Small intestine (tissue), 7 donors: ENCODE measurements at regions not wholly inside any gene's neighbourhood (a gene's known extent, or its start where the extent isn't known, plus 50 kb on each side); places are given as distances from the start of the nearest gene placed in this dataset.

Experiments used
- DNase-seq, 2 donors: peaks; one replicate each; pipeline versions ENCODE4 v3.0.0 to v3.0.0-alpha.2; 2013
- FAIRE-seq: peaks from 2 replicates; lab custom pipeline; 2012; peaks lifted over from hg19 to GRCh38; lab: Jason Lieb, UNC
- H3K27ac ChIP-seq, 3 donors: one replicate each; pipeline ENCODE4 v1.5.1; 2013; ENCODE audit warnings: low read length in 2 of 3, mild to moderate bottlenecking in 2 of 3, control low read depth in 1 of 3, inconsistent platforms in 1 of 3, low read depth in 1 of 3, moderate library complexity in 1 of 3
- H3K27me3 ChIP-seq, 3 donors: one replicate each; pipeline ENCODE4 v1.6.1; 2013; ENCODE audit warnings: low read length in 3 of 3, inconsistent platforms in 1 of 3; ENCODE audit not compliant: control insufficient read depth in 3 of 3, insufficient read depth in 3 of 3
- H3K36me3 ChIP-seq, 3 donors: one replicate each; pipeline ENCODE4 v1.6.1; 2013; ENCODE audit warnings: low read length in 3 of 3, inconsistent platforms in 1 of 3, low read depth in 1 of 3, mild to moderate bottlenecking in 1 of 3, moderate library complexity in 1 of 3; ENCODE audit not compliant: control insufficient read depth in 3 of 3, insufficient read depth in 2 of 3
- H3K4me1 ChIP-seq, 3 donors: one replicate each; pipeline ENCODE4 v1.6.1; 2013; ENCODE audit warnings: low read length in 2 of 3, inconsistent platforms in 1 of 3, low read depth in 1 of 3, mild to moderate bottlenecking in 1 of 3, moderate library complexity in 1 of 3; ENCODE audit not compliant: control insufficient read depth in 3 of 3, insufficient read depth in 2 of 3
- H3K4me3 ChIP-seq, 3 donors: one replicate each; pipeline ENCODE4 v1.5.1; 2013; ENCODE audit warnings: low read length in 3 of 3, control low read depth in 1 of 3, inconsistent platforms in 1 of 3, low read depth in 1 of 3, mild to moderate bottlenecking in 1 of 3, moderate library complexity in 1 of 3
- H3K9me3 ChIP-seq, 2 donors: one replicate each; pipeline ENCODE4 v1.6.1; 2013; ENCODE audit warnings: low read depth in 1 of 2, low read length in 1 of 2; ENCODE audit not compliant: control insufficient read depth in 2 of 2, insufficient read depth in 1 of 2
- WGBS, 3 donors: extraction: QIAGEN DNeasy Blood & Tissue Kit; methylation state at CpG; one replicate each; pipeline ENCODE4 v1.1.7; 2013; 5-methylcytosine and 5-hydroxymethylcytosine counted together
- donor health status: healthy with polysubstance abuse.
- donor health status: control.
- donor health status: control.
- donor health status: Bipolar disorder and iron deficiency.
- donor health status: healthy.

DNA sequence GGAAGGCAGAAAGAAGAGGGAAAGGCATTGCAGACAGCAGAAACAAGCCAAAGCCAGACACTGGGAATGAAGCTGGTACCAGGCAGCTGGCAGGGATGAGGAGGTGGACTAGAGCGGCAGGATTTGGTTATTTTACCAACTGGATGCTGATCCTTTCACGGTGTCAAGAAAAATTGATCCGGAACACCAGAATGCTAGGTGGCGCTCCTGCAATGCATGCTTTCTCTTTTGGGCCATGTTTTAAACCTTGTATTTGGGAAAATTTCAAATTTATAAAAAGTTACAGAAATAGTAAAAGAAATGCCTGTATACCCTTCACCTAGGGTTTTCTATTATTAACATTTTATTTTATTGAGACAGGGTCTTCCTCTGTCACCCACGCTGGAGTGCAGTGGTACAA, 224.7 kb downstream of the SOX9 start:
- WGBS, 3 donors: 86 to 95% (median 91%) methylated on average over 5 of the region's 5 CpGs
- H3K4me1 ChIP-seq: peaks cover 0 to 3% (median 0%) of the 10 kb centered on the region in 3 donors
- DNase-seq: no peak
- FAIRE-seq: no peak
- H3K27me3 ChIP-seq: no peaks in the 10 kb centered on the region
- H3K27ac ChIP-seq: no peak overlapping the region
- H3K4me3 ChIP-seq: no peak overlapping the region
- no peaks in the 10 kb centered on the region for H3K36me3 ChIP-seq
- no peaks in the 10 kb centered on the region for H3K9me3 ChIP-seq

DNA sequence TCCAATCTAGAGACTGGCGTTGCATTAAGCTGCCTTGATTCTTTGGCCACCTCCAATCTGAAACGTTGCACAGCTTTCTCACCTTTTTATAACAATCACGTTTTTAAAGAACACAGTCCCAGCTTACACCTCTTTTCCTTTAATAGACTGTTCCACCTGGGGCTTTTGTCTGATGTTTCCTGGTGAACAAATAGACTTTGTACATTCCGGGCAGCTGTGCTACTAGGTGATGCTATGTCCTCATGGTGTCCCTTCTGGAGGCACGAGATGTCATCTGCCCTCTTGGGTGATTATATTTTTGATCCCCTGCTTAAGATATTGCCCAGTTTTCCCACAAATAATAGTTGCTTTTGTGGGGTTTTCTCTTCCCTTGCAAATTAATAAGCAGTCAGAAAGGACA, 225.5 kb downstream of the SOX9 start:
- Histone ChIP-seq H3K27me3 (no peaks in the 10 kb centered on the region), H3K4me3 (no peak overlapping the region), H3K27ac (no peak overlapping the region), H3K36me3 (no peaks in the 10 kb centered on the region), H3K9me3 (no peaks in the 10 kb centered on the region), H3K4me1 (peaks cover 0 to 3% (median 0%) of the 10 kb centered on the region in 3 donors)
- no peak for FAIRE-seq
- WGBS, 3 donors: 16 to 53% (median 32%) methylated on average over 5 of the region's 5 CpGs
- DNase-seq: peak; percentile 40 to 42

DNA sequence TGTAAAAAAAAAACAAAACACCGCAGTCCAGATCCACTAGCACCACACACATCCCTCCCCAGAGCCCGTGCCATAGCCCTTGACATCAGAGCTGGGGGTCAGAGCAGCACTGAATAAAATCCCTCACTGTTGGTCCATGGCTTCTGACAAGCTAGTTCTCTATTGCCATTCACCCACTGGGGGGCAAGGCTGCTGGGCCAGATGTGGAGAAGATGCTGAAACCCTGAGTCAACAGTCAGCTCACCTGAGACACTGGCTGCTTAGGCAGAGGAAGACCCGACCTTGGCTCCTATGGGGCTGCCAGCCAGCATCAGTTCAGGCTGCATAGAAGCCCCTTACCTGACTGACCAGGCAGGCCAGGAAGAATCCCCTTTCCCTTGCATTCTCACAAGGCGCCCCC, 228.2 kb downstream of the SOX9 start:
- Histone ChIP-seq H3K4me3 (no peak overlapping the region), H3K36me3 (no peaks in the 10 kb centered on the region), H3K9me3 (peaks cover 0 to under 1% of the 10 kb centered on the region in 2 donors), H3K4me1 (no peaks in the 10 kb centered on the region), H3K27me3 (peaks cover 0 to 5% (median 0%) of the 10 kb centered on the region in 3 donors), H3K27ac (no peak overlapping the region)
- 69 to 88% (median 78%) methylated on average over 4 of the region's 4 CpGs for WGBS, 3 donors
- no peak for DNase-seq
- FAIRE-seq: no peak

DNA sequence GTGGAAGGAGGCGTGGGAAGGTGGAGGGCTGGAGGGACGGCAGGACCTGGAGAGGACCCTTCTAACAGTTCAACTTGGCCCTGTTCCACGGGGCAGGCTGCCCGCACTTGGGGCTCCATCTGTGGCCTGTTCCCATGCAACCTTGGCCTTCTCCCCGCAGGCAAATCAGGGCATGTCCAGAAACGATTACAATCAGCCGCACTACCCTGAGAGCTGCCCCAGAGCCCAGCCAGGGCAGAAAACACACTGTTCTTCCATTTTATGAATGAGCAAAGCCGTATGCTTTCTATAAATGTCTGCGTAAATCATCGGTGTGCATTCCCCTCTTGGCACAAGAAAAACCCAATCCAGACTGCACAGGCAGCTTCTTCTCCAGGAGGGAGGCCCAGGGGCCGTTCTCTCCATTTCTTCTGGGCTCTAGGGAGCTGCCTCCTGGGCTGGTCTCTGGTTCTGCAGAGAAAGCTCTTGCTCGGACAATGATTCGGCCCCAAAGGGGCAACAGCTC, 228.7 kb downstream of the SOX9 start:
- H3K4me3 ChIP-seq: no peak overlapping the region
- FAIRE-seq: no peak
- peaks cover 0 to 5% (median 0%) of the 10 kb centered on the region in 3 donors for H3K27me3 ChIP-seq
- no peaks in the 10 kb centered on the region for H3K4me1 ChIP-seq
- peaks cover 0 to 4% of the 10 kb centered on the region in 2 donors for H3K9me3 ChIP-seq
- DNase-seq: no peak
- no peak overlapping the region for H3K27ac ChIP-seq
- whole genome bisulfite sequencing, 3 donors: 77 to 82% (median 81%) methylated on average over 12 to 13 of the region's 13 CpGs
- no peaks in the 10 kb centered on the region for H3K36me3 ChIP-seq

DNA sequence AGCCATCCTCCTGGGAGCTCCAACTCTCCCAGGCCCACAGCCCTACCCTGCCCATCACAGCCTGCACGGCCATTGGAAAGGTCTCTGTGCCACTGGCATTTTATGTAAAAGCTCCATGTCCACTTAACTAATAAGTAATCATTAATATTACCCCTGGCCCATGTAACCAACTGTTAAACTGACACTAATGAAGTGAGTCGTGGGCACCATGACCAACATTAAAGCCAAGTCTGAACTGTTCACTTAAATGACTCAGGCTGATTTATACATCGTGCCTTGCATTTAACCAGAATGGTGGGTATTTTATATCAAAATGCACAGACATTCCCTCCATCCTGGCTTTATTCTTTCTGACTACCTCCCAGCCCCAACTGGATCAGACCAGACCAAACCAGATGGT, 229.3 kb downstream of the SOX9 start:
- WGBS, 3 donors: 88 to 92% (median 89%) methylated on average over 3 of the region's 3 CpGs
- Histone ChIP-seq H3K4me1 (no peaks in the 10 kb centered on the region), H3K4me3 (no peak overlapping the region), H3K9me3 (peaks cover 0 to 4% of the 10 kb centered on the region in 2 donors), H3K27ac (no peak overlapping the region), H3K36me3 (no peaks in the 10 kb centered on the region), H3K27me3 (peaks cover 0 to 5% (median 0%) of the 10 kb centered on the region in 3 donors)
- no peak for FAIRE-seq
- DNase-seq: no peak

DNA sequence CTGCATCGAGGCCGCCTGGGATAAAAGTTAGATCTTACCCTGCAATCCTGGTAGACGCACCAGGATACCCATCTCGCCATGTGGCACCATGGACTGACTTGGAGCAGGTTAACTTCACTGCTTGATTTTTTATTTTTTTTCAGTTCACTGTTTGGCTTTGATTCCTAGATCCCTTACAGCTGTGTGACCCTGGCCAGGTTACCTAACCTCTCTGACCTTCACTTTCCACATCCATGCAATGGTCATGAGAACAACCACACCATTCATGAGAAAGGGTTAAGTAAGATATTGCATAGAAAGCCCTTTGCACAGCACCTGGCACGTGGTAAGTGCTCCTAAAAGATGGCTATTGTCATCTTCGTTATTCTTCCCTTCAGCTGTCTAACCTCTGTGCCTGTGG, 230.5 kb downstream of the SOX9 start:
- Histone ChIP-seq H3K4me3 (no peak overlapping the region), H3K27me3 (peaks cover 0 to 5% (median 0%) of the 10 kb centered on the region in 3 donors), H3K27ac (no peak overlapping the region), H3K36me3 (no peaks in the 10 kb centered on the region), H3K9me3 (peaks cover 0 to 8% of the 10 kb centered on the region in 2 donors), H3K4me1 (no peaks in the 10 kb centered on the region)
- 85 to 88% (median 85%) methylated on average over 6 of the region's 6 CpGs for WGBS, 3 donors
- FAIRE-seq (no peak), DNase-seq (no peak)

DNA sequence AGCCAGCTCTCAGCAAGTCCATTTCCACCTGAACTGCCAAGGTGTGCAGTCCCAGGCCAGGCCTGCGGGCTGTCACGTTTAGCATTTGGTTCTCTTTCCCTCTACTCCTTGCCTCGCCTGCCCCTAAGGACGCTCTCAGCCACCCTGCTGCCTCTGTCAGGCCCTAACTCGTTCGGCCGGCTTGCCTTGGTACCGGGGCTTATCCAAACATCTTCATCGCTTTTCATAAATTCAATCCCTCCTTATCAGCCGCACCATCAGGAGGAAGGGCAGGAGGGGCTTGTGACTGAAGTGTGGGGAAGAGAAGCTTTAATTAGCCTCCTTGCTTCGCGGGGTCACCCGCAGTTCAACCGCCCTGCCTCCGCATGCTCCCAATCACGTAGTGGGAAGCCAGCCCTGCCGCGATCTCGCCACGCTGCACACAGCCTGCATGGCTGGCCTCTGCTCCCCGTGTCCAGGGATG, 231.1 kb downstream of the SOX9 start:
- Histone ChIP-seq H3K27me3 (peaks cover 0 to 5% (median 0%) of the 10 kb centered on the region in 3 donors), H3K9me3 (peaks cover 0 to 8% of the 10 kb centered on the region in 2 donors), H3K4me1 (no peaks in the 10 kb centered on the region), H3K36me3 (no peaks in the 10 kb centered on the region), H3K4me3 (no peak overlapping the region), H3K27ac (no peak overlapping the region)
- 55 to 86% (median 68%) methylated on average over 21 of the region's 21 CpGs for WGBS, 3 donors
- FAIRE-seq (no peak), DNase-seq (no peak)

DNA sequence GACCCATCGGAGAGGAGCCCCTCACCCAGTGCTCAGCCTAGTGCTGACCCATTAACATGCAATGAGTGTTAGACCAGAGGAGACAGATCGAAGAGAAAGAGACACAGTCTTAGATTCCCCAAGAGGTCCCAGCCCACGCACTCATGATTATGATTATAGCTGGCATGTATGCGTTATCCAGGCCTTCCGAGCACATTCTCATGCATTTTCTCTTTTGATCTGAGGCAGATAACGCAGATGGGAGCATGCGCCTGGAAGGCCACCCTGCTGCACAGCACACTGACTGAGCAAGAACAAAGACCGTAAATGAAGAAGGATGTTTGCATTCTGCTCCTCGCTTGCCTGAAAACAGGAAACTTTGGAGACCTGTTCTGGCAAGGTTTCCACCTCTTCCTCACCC, 232.7 kb downstream of the SOX9 start:
- H3K36me3 ChIP-seq: no peaks in the 10 kb centered on the region
- H3K27ac ChIP-seq: no peak overlapping the region
- no peaks in the 10 kb centered on the region for H3K4me1 ChIP-seq
- H3K27me3 ChIP-seq: peaks cover 0 to 5% (median 0%) of the 10 kb centered on the region in 3 donors
- FAIRE-seq (no peak), DNase-seq (no peak)
- H3K9me3 ChIP-seq: peaks cover 0 to 8% of the 10 kb centered on the region in 2 donors
- H3K4me3 ChIP-seq: no peak overlapping the region
- 88 to 93% (median 91%) methylated on average over 9 of the region's 9 CpGs for WGBS, 3 donors

DNA sequence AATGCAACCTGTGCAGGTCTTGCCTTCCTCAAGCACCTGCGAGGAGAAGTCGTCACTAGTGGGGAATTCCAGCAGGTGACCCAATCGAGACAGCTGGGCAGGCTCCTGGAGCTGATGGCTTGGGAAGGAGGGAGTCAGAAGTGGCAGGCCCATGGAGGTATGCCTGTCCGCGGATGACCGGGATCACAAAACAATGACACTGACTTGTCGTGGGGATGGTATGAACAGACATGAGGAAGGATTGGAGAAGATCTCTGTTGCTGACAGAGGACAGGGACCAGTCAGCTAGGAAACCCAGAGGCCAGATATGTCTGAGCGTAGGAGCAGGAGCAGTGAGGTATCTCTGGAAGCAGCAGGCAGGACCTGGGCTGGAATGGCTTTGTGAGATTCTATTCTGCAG, 233.3 kb downstream of the SOX9 start:
- Histone ChIP-seq H3K4me3 (no peak overlapping the region), H3K9me3 (peaks cover 0 to 8% of the 10 kb centered on the region in 2 donors), H3K36me3 (no peaks in the 10 kb centered on the region), H3K27me3 (peaks cover 0 to 5% (median 0%) of the 10 kb centered on the region in 3 donors), H3K27ac (no peak overlapping the region), H3K4me1 (no peaks in the 10 kb centered on the region)
- WGBS, 3 donors: 91 to 94% (median 92%) methylated on average over 8 of the region's 8 CpGs
- DNase-seq: no peak
- FAIRE-seq: no peak
